ENCODE measurements at regions not wholly inside any gene's neighbourhood (a gene's known extent, or its start where the extent isn't known, plus 50 kb on each side); places are given as distances from the start of the nearest gene placed in this dataset.

- no peak for TF ChIP-seq POLR2A (IDR thresholded peaks at IDR 0.05)
- TF ChIP-seq CTCF (IDR thresholded peaks at IDR 0.05) = no peak
- no peak overlapping the region for H3K4me3 ChIP-seq (ENCODE audit: low read depth, poor library complexity, severe bottlenecking)
- WGBS, 2 donors = 88 to 95% methylated on average over 7 of the region's 7 CpGs
- no peak for DNase-seq (ENCODE audit: low spot score in 2 of 2)
- intact Hi-C loops (cut with DNase I; ENCODE audit: low total_unique reads) = no loop called here
Observed at GRCh38 chr5:123778641-123779040, 266.7 kb downstream of the CSNK1G3 start.

GRCh38 chr5:123776761-123777160 is 264.8 kb downstream of the CSNK1G3 start:
- TF ChIP-seq POLR2A (IDR thresholded peaks at IDR 0.05) (no peak), CTCF (IDR thresholded peaks at IDR 0.05) (no peak)
- DNase-seq (ENCODE audit: low spot score in 2 of 2) = no peak
- H3K4me3 ChIP-seq (ENCODE audit: low read depth, poor library complexity, severe bottlenecking) = no peak overlapping the region
- intact Hi-C loops (cut with DNase I; ENCODE audit: low total_unique reads) = no loop called here

- intact Hi-C loops (cut with DNase I; ENCODE audit: low total_unique reads) = no loop called here
- TF ChIP-seq POLR2A (IDR thresholded peaks at IDR 0.05) = no peak
- TF ChIP-seq CTCF (IDR thresholded peaks at IDR 0.05) = no peak
Observed at GRCh38 chr5:123771715-123772114, 259.7 kb downstream of the CSNK1G3 start.

GRCh38 chr5:123763201-123763600 is 251.2 kb downstream of the CSNK1G3 start:
- DNase-seq (ENCODE audit: low spot score in 2 of 2) = no peak
- intact Hi-C loops (cut with DNase I; ENCODE audit: low total_unique reads) = no loop called here
- no peak overlapping the region for H3K4me3 ChIP-seq (ENCODE audit: low read depth, poor library complexity, severe bottlenecking)
- WGBS, 2 donors = 96% methylated on average over 2 of the region's 2 CpGs
- TF ChIP-seq POLR2A (IDR thresholded peaks at IDR 0.05) = no peak
- no peak for TF ChIP-seq CTCF (IDR thresholded peaks at IDR 0.05)

More at GRCh38 chr5:123771715-123772114, 259.7 kb downstream of the CSNK1G3 start:
- H3K4me3 ChIP-seq (ENCODE audit: low read depth, poor library complexity, severe bottlenecking) = no peak overlapping the region
- no peak for DNase-seq (ENCODE audit: low spot score in 2 of 2)

- TF ChIP-seq CTCF (IDR thresholded peaks at IDR 0.05) = no peak
- TF ChIP-seq POLR2A (IDR thresholded peaks at IDR 0.05) = no peak
- intact Hi-C loops (cut with DNase I; ENCODE audit: low total_unique reads) = no loop called here
- no peak overlapping the region for H3K4me3 ChIP-seq (ENCODE audit: low read depth, poor library complexity, severe bottlenecking)
- no peak for DNase-seq (ENCODE audit: low spot score in 2 of 2)
Observed at GRCh38 chr5:123756816-123757215, 244.8 kb downstream of the CSNK1G3 start.

GRCh38 chr5:123756318-123756665 is 244.3 kb downstream of the CSNK1G3 start:
- DNase-seq (ENCODE audit: low spot score in 2 of 2) = no peak
- no peak for TF ChIP-seq CTCF (IDR thresholded peaks at IDR 0.05)
- no peak for TF ChIP-seq POLR2A (IDR thresholded peaks at IDR 0.05)
- WGBS, 2 donors = 27 to 33% methylated on average over 2 of the region's 2 CpGs
- intact Hi-C loops (cut with DNase I; ENCODE audit: low total_unique reads) = no loop called here
- no peak overlapping the region for H3K4me3 ChIP-seq (ENCODE audit: low read depth, poor library complexity, severe bottlenecking)

All from lower leg skin (tissue), 4 donors.